Dedifferentiated amniotic fluid mesenchymal stem cell (primary cell): ENCODE measurements at regions not wholly inside any gene's neighbourhood (a gene's known extent, or its start where the extent isn't known, plus 50 kb on each side); places are given as distances from the start of the nearest gene placed in this dataset.

ENCODE experiments used
- DNase-seq: peaks from one replicate; pipeline ENCODE4 v3.0.0-alpha.2; 2016; ENCODE audit errors: extremely low spot score

- peak; percentile 37 for DNase-seq
Observed at GRCh38 chr4:180380733-180381132, 1862.5 kb upstream of the TENM3 start.

GRCh38 chr4:180391613-180392012 lies 1851.6 kb upstream of the TENM3 start:
- DNase-seq = no peak

GRCh38 chr4:180394312-180394711 lies 1848.9 kb upstream of the TENM3 start:
- no peak for DNase-seq

GRCh38 chr4:180394730-180395129 lies 1848.5 kb upstream of the TENM3 start:
- no peak for DNase-seq

GRCh38 chr4:180398564-180398963 lies 1844.6 kb upstream of the TENM3 start:
- no peak for DNase-seq

GRCh38 chr4:180407275-180407885 lies 1835.8 kb upstream of the TENM3 start:
- no peak for DNase-seq

DNA sequence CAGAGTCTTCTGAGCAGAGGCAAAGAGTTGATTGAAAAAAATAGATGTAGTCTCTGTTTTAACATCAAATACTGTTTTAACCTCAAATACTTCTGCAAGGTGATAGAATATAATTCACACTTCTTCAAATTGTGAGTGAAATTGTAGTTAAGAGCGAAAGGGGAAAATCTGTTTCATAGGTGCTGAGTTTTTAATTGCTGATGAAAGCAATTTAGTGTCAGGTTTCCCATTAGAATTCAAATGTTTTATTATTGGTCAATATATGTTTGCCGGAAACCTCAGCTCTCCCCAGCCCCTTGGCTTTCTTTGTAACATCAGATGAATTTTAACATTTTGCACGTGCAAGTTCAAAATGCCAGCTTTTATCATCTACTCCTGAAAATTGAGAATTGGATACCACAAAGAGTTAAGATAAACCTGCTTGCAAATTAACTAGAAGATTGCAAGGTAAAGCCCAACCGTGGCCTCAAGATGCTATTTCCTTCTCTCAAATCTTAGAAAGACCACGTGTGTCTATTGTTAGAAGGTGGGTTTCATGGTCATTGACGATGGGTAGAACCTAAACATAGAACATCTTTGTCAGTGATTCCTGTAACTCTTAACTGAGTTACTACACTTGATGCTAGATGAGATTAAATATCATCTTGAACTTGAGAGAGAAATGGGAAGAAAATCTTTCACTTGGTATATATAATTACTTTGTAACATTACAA lies 1824.2 kb upstream of the TENM3 start:
- no peak for DNase-seq

GRCh38 chr4:180422989-180423711 lies 1820.1 kb upstream of the TENM3 start:
- no peak for DNase-seq

GRCh38 chr4:180423712-180424057 lies 1819.5 kb upstream of the TENM3 start:
- DNase-seq = peak; percentile 25

DNA sequence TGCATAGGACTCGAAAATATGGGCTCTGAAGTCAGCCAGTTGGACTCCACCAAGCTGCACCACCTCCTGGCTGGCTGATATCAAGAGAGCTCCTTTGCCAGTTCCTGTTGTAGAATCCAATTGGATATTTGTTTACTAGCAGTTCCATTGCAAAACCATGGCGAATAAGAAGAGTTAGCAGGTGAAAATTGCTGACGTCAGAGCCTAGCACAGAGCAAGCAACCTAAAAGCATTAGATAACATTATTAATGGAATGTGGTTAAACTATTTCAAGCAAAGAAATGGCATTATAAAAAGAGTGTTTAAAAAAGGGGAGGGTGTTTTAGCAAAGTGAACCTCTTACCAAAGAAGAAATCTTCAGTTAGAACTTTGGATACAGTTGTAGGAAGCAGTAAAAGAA lies 1816.3 kb upstream of the TENM3 start:
- no peak for DNase-seq

GRCh38 chr4:180430283-180430682 lies 1812.9 kb upstream of the TENM3 start:
- DNase-seq = no peak

DNA sequence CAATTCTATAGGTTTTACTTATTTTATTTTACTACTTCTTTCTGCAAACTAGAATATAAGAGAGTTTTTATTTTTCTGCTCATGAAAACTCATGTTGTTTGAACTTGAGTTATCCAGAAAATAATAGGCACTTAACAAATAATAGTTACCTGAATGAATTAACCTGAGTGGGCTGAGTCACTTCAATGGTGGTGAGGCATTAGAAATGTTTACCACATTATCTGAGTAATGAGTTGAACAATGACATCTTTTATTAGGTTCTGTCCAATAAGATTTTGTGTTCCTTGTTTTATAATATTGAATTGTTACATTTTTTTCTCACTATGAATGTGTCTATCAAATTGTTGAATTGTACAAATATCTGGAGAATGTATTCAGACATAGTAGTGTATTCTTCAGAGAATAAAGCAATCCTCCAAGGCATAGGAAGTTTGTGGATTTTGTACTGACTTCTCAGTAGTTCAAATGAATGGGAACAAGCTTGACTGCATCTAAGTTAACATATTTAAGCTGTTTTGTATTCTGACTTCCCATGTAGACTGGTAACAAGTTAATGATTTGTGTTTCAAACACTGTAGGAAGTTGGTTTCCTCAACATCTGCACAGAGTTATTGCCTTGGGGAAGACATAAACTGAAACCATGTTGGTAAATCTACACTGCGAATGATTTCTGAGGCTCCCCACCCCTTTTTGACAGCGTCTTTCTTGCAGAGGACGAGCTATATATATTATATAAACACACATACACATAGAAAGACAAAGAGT lies 1808.9 kb upstream of the TENM3 start:
- no peak for DNase-seq

- DNase-seq = no peak
Observed at GRCh38 chr4:180436361-180436760, 1806.8 kb upstream of the TENM3 start.

DNA sequence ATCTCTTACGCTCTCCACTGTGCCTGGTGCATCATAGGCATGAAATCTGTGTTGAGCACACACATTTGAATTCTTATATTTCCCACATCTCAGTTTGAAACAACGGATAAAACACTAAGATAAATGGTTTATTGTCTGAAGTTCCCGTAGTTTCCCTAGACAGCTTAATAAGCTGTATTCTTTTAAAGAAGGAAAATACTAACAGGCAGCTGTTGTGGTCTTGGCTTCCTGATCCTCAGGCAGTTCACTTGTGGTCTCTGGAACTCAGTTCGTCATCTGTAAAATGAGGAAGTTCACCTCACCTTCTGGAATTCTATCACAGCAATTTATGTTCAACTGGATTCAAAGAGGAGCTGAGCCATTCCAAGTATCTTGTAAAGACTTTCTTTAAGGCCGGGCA lies 1805.6 kb upstream of the TENM3 start:
- DNase-seq = no peak

- no peak for DNase-seq
Observed at GRCh38 chr4:180448306-180448705, 1794.9 kb upstream of the TENM3 start.

DNA sequence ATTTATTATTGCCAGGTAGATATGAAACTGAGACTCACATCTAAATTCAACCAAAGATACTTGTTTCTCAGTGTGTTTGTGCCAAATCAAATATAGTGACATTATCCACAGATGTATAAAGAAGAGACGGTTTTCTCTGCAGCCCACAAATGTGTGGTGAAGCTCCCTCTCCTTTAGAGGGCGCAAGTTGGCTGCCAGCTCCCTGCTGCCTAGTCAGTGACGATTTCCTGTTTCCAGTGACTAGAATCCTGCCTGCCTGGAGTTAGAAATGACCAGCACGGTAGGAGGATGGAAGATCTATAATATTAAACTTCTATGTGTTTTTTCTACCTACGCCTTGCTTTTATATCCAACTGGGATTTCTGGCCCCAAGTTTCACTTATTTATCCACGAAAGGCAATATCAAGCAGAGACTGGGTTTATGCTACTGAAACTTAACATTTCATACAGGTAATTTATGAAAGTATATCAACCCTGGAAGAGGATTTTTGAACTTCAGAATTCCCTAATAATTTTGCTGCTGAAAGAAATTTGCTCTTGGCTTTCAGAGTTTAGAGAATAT lies 1793.7 kb upstream of the TENM3 start:
- DNase-seq = no peak

- DNase-seq = no peak
Observed at GRCh38 chr4:180455226-180455625, 1788.0 kb upstream of the TENM3 start.

- DNase-seq = no peak
Observed at GRCh38 chr4:180456928-180457327, 1786.3 kb upstream of the TENM3 start.

GRCh38 chr4:180462116-180462515 lies 1781.1 kb upstream of the TENM3 start:
- DNase-seq = no peak

DNA sequence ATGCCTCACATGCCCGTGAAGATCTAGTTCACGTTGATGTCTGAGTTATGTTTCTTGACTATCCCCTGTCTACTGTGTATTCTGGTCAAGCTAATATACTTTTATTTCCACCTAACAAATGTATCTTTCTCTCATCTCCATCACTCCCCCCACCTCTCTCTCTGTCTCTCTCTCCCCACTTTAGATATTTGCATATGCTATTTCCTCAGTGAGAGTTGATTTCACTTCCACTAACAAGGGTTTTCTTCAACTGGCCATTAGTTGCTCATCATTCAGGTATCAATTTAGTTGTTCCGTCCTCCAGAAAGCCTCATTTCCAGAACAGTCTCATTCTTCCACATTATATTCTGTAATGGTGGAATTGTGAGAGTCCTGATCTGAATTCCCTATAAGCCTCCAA lies 1777.8 kb upstream of the TENM3 start:
- DNase-seq = no peak

- no peak for DNase-seq
Observed at GRCh38 chr4:180483036-180483435, 1760.2 kb upstream of the TENM3 start.

DNA sequence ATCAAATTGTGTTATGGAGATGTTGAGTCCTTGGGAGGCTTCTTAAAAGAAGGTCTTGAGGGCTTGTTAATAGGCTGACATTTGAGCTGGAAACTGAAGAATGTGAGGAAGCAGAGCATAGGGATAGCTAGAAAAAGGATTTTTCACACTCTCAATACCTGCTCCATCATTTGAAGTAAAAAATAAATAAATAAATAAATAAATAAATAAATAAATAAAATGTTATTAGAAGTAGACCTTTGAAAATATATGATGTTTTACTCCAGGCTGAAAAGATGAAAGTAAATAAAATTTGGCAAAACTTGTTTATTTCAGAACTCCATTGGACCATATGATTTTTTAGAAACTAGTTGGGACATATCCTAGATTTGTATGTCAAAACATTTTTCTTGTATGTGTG lies 1757.8 kb upstream of the TENM3 start:
- no peak for DNase-seq
